ENCODE measurements at regions not wholly inside any gene's neighbourhood (a gene's known extent, or its start where the extent isn't known, plus 50 kb on each side); places are given as distances from the start of the nearest gene placed in this dataset.

GRCh38 chr1:116461723-116462122 is 88.7 kb downstream of the ATP1A1 start:
- in situ Hi-C loops (cut with HindIII; ENCODE audit: low sequenced_read_pairs): no loop called here
- no peak overlapping the region for H3K4me3 ChIP-seq (ENCODE audit: low read depth, low read length)
- TF ChIP-seq, protein P1, sequence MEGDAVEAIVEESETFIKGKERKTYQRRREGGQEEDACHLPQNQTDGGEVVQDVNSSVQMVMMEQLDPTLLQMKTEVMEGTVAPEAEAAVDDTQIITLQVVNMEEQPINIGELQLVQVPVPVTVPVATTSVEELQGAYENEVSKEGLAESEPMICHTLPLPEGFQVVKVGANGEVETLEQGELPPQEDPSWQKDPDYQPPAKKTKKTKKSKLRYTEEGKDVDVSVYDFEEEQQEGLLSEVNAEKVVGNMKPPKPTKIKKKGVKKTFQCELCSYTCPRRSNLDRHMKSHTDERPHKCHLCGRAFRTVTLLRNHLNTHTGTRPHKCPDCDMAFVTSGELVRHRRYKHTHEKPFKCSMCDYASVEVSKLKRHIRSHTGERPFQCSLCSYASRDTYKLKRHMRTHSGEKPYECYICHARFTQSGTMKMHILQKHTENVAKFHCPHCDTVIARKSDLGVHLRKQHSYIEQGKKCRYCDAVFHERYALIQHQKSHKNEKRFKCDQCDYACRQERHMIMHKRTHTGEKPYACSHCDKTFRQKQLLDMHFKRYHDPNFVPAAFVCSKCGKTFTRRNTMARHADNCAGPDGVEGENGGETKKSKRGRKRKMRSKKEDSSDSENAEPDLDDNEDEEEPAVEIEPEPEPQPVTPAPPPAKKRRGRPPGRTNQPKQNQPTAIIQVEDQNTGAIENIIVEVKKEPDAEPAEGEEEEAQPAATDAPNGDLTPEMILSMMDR (IDR thresholded peaks at IDR 0.05; ENCODE audit: low read depth, low read length): no peak

DNA sequence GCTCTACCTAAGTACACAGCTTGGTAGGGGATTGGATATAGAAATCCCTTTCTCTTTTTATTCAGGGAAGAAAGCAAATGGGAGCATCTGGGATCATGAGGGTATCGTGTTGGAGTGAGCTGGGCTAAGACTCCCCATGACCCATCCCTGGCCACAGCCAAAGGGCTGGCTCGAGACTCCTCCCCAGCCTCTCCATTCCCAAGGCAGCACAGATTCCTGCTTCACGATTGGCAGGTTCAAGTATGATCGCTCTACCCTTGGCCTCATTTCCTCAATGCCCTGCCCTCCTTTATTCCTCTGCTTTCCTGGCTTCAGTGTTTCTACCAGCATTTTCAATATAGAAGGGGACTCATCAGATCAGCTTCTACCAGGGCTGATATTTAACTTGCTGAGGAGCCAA is 89.7 kb downstream of the ATP1A1 start:
- in situ Hi-C loops (cut with HindIII; ENCODE audit: low sequenced_read_pairs): no loop called here
- TF ChIP-seq, protein P1 (IDR thresholded peaks at IDR 0.05; ENCODE audit: low read depth, low read length): no peak
- H3K4me3 ChIP-seq (ENCODE audit: low read depth, low read length): no peak overlapping the region
- no peak for DNase-seq (ENCODE audit: low read depth, low spot score)

More at GRCh38 chr1:116461723-116462122, 88.7 kb downstream of the ATP1A1 start:
- no peak for DNase-seq (ENCODE audit: low read depth, low spot score)

DNA sequence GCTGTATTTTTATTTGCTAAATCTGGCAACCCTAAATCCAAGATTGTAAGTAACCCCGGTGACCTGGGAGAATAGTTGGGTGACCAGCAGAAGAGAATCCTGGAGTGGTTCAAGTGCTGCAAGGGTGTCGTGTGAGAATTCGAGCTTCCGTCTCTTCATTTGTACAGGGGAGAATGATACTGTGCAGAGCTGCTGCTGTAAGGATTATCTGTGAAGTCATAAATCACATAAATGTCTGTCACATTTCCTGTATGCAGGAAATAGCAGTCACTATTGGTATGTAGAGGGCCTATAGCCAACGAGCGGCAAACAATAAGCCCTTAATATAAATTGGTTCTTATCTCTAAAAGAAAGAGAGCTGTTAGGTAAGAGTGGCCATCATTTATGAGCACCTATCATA is 90.7 kb downstream of the ATP1A1 start:
- no peak overlapping the region for H3K4me3 ChIP-seq (ENCODE audit: low read depth, low read length)
- TF ChIP-seq, protein P1 (IDR thresholded peaks at IDR 0.05; ENCODE audit: low read depth, low read length): no peak
- in situ Hi-C loops (cut with HindIII; ENCODE audit: low sequenced_read_pairs): no loop called here
- no peak for DNase-seq (ENCODE audit: low read depth, low spot score)
